ENCODE measurements at regions not wholly inside any gene's neighbourhood (a gene's known extent, or its start where the extent isn't known, plus 50 kb on each side); places are given as distances from the start of the nearest gene placed in this dataset.

GRCh38 chr13:89953581-89953980 is 1393.9 kb upstream of the MIR17HG start:
- TF ChIP-seq YY1 (IDR thresholded peaks at IDR 0.05; ENCODE audit: insufficient read depth, insufficient read length) = no peak
- no peak for TF ChIP-seq ZNF274 (IDR thresholded peaks at IDR 0.05; ENCODE audit: low read depth, low read length)
- TF ChIP-seq SUZ12 (IDR thresholded peaks at IDR 0.05; ENCODE audit: extremely low read depth, insufficient read depth, insufficient read length) = no peak
